MCF 10A (cell line): ENCODE measurements at regions not wholly inside any gene's neighbourhood (a gene's known extent, or its start where the extent isn't known, plus 50 kb on each side); places are given as distances from the start of the nearest gene placed in this dataset.

Experiments used
- BruUV-seq: library from RNA; stranded (reverse); fragments of 400-500 nt; replicated peaks from 2 replicates; lab custom pipeline; 2021; lab: Mats Ljungman, UMichigan
- CTCF ChIA-PET: fragments of 300-600 bp; sonication (Branson Sonifier 250); formaldehyde crosslinking; extraction: SDS; loops from one replicate; lab custom pipeline; 2021; ENCODE audit warnings: antibody characterized with exemption, inconsistent platforms; lab: Yijun Ruan, JAX
- POLR2A ChIA-PET: fragments of 300-600, 350-650 bp; sonication (Branson Sonifier 250); formaldehyde crosslinking; extraction: SDS; loops from one replicate; lab custom pipeline; 2020; ENCODE audit warnings: antibody characterized with exemption, inconsistent platforms; lab: Yijun Ruan, JAX
- DNase-seq: peaks from one replicate; pipeline ENCODE4 v3.0.0-alpha.2; 2018; ENCODE audit not compliant: unreplicated experiment
- H3K27ac Mint-ChIP-seq: one replicate; pipeline ENCODE4 v1.8.0; 2022; ENCODE audit warnings: mild to moderate bottlenecking, low read depth, mixed read lengths; ENCODE audit not compliant: unreplicated experiment
- H3K27me3 Mint-ChIP-seq: one replicate; pipeline ENCODE4 v1.8.0; 2022; ENCODE audit warnings: mixed read lengths; ENCODE audit not compliant: insufficient read depth, unreplicated experiment
- H3K36me3 Mint-ChIP-seq: one replicate; pipeline ENCODE4 v1.8.0; 2022; ENCODE audit warnings: mild to moderate bottlenecking, moderate library complexity, mixed read lengths; ENCODE audit not compliant: insufficient read depth, unreplicated experiment
- H3K4me1 Mint-ChIP-seq: one replicate; pipeline ENCODE4 v1.8.0; 2022; ENCODE audit warnings: mixed read lengths; ENCODE audit not compliant: insufficient read depth, unreplicated experiment
- H3K4me3 Mint-ChIP-seq: one replicate; pipeline ENCODE4 v1.8.0; 2022; ENCODE audit warnings: mild to moderate bottlenecking, moderate library complexity, mixed read lengths; ENCODE audit not compliant: unreplicated experiment
- H3K9me3 Mint-ChIP-seq: one replicate; pipeline ENCODE4 v1.8.0; 2022; ENCODE audit warnings: mixed read lengths; ENCODE audit not compliant: unreplicated experiment
- CTCF ChIP-seq: fragments of 200-600 bp; IDR thresholded peaks from one replicate; pipeline ENCODE4 v1.8.0; 2022; ENCODE audit warnings: antibody characterized with exemption, mild to moderate bottlenecking; ENCODE audit not compliant: unreplicated experiment
- intact Hi-C: fragments of 100-400 bp; cut with micrococcal nuclease; formaldehyde crosslinking; loops from 2 replicates; pipeline ENCODE4 v1.14.1; 2022

- H3K4me3 Mint-ChIP-seq, result no peak overlapping the region
- POLR2A ChIA-PET, result no interaction called here
- no peak for DNase-seq
- no peaks in the 10 kb centered on the region for H3K27me3 Mint-ChIP-seq
- intact Hi-C loops, result no loop called here
- no peak overlapping the region for H3K27ac Mint-ChIP-seq
- TF ChIP-seq CTCF, result no peak
- BruUV-seq, result no TSS peak
- H3K9me3 Mint-ChIP-seq, result peaks cover 20% of the 10 kb centered on the region
- CTCF ChIA-PET, result no interaction called here
- no peaks in the 10 kb centered on the region for H3K36me3 Mint-ChIP-seq
- H3K4me1 Mint-ChIP-seq, result no peaks in the 10 kb centered on the region
Measured at GRCh38 chr5:175589714-175590113, 68.2 kb upstream of the HRH2 start.

GRCh38 chr5:175590471-175590881 is 67.4 kb upstream of the HRH2 start:
- Mint-ChIP-seq H3K27me3 (no peaks in the 10 kb centered on the region), H3K36me3 (no peaks in the 10 kb centered on the region), H3K9me3 (peaks cover 24% of the 10 kb centered on the region), H3K27ac (no peak overlapping the region), H3K4me3 (no peak overlapping the region), H3K4me1 (no peaks in the 10 kb centered on the region)
- BruUV-seq, result no TSS peak
- ChIA-PET POLR2A (no interaction called here), CTCF (no interaction called here)
- intact Hi-C loops, result no loop called here
- peak; percentile 26 for DNase-seq
- no peak for TF ChIP-seq CTCF

GRCh38 chr5:175591293-175591692 is 66.6 kb upstream of the HRH2 start:
- Mint-ChIP-seq H3K4me3 (no peak overlapping the region), H3K4me1 (no peaks in the 10 kb centered on the region), H3K36me3 (no peaks in the 10 kb centered on the region), H3K27me3 (no peaks in the 10 kb centered on the region), H3K27ac (no peak overlapping the region), H3K9me3 (peaks cover 26% of the 10 kb centered on the region)
- intact Hi-C loops, result no loop called here
- ChIA-PET POLR2A (no interaction called here), CTCF (no interaction called here)
- no peak for TF ChIP-seq CTCF
- BruUV-seq, result no TSS peak
- no peak for DNase-seq

GRCh38 chr5:175593794-175594193 is 64.1 kb upstream of the HRH2 start:
- Mint-ChIP-seq H3K27me3 (peaks cover 7% of the 10 kb centered on the region), H3K9me3 (peaks cover 22% of the 10 kb centered on the region), H3K27ac (no peak overlapping the region), H3K4me1 (no peaks in the 10 kb centered on the region), H3K4me3 (no peak overlapping the region), H3K36me3 (no peaks in the 10 kb centered on the region)
- no TSS peak for BruUV-seq
- ChIA-PET POLR2A (no interaction called here), CTCF (interaction anchor here (0.5 to 0.6 kb wide), 2 partner anchors 188 to 1012 kb away, joined by 3 read pairs; no protein-coding TSS in a partner anchor)
- TF ChIP-seq CTCF, result no peak
- intact Hi-C loops, result no loop called here
- no peak for DNase-seq
